ENCODE measurements at regions not wholly inside any gene's neighbourhood (a gene's known extent, or its start where the extent isn't known, plus 50 kb on each side); places are given as distances from the start of the nearest gene placed in this dataset.
"Not testable (repeated sequence)": the region's sequence is repeated elsewhere in the genome, so short reads cannot be mapped to it uniquely, and the experiment has no call there.

DNA sequence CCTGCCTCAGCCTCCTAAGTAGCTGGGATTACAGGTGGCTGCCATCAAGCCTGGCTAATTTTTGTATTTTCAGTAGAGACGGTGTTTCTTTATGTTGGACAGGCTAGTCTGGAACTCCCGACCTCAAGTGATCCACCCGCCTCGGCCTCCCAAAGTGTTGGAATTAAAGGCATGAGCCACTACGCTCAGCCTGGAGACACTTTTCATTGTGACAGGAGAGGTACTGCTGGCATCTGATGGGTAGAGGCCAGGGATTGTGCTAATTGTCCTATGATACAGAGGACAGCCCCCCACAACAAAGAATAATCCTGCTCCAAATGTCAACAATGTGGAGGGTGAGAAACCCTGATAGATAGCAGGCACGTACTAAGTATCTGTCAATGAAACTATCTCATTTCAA is 91.3 kb upstream of the SLC25A48 start:
- no peak for TF ChIP-seq POLR2A (IDR thresholded peaks at IDR 0.05)
- TF ChIP-seq POLR2AphosphoS5 (IDR thresholded peaks at IDR 0.05) = no peak
- TF ChIP-seq, protein P1, sequence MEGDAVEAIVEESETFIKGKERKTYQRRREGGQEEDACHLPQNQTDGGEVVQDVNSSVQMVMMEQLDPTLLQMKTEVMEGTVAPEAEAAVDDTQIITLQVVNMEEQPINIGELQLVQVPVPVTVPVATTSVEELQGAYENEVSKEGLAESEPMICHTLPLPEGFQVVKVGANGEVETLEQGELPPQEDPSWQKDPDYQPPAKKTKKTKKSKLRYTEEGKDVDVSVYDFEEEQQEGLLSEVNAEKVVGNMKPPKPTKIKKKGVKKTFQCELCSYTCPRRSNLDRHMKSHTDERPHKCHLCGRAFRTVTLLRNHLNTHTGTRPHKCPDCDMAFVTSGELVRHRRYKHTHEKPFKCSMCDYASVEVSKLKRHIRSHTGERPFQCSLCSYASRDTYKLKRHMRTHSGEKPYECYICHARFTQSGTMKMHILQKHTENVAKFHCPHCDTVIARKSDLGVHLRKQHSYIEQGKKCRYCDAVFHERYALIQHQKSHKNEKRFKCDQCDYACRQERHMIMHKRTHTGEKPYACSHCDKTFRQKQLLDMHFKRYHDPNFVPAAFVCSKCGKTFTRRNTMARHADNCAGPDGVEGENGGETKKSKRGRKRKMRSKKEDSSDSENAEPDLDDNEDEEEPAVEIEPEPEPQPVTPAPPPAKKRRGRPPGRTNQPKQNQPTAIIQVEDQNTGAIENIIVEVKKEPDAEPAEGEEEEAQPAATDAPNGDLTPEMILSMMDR (IDR thresholded peaks at IDR 0.05 in 8 of 11, conservative IDR thresholded peaks at IDR 0.05 in 3 of 11) = no peak
- no peak overlapping the region for H3K27ac ChIP-seq
- H3K9me3 ChIP-seq = peaks cover 0 to 20% (median 10%) of the 10 kb centered on the region in 8 donors
- H3K36me3 ChIP-seq = no peaks in the 10 kb centered on the region
- 66 to 86% (median 79%) methylated on average over 6 of the region's 6 CpGs for WGBS, 5 donors
- DNase-seq = no peak
- intact Hi-C loops (cut with DNase I; ENCODE audit: low total_unique reads) = no loop called here
- H3K27me3 ChIP-seq (replicated peaks in 1 of 7) = peaks cover 0 to 2% (median 0%) of the 10 kb centered on the region in 7 donors
- no peaks in the 10 kb centered on the region for H3K4me1 ChIP-seq
- no peak overlapping the region for H3K4me3 ChIP-seq

DNA sequence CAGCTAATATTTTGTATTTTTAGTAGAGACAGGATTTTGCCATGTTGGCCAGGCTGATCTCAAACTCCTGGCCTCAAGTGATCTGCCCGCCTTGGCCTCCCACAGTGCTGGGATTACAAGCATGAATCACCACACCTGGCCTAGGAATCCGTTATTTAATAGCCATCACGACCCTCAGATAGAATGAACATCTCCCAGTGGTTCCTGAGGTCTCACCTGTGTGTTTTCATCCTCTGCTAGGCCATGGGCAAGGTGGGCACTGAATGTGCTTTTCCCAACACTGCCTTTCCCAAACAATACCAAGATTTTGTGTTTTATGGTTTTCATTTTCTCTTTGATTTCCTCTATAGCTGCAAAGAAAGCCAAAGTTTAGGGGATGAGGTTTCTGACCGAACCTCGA is 92.2 kb upstream of the SLC25A48 start:
- H3K4me3 ChIP-seq; intact Hi-C loops (cut with DNase I; ENCODE audit: low total_unique reads); H3K36me3 ChIP-seq; H3K27ac ChIP-seq; H3K4me1 ChIP-seq; DNase-seq; H3K27me3 ChIP-seq (replicated peaks in 1 of 7): not testable (repeated sequence)
- H3K9me3 ChIP-seq = peaks cover 0 to 20% (median 10%) of the 10 kb centered on the region in 8 donors
- WGBS, 5 donors = 73 to 91% (median 85%) methylated on average over 5 of the region's 5 CpGs

DNA sequence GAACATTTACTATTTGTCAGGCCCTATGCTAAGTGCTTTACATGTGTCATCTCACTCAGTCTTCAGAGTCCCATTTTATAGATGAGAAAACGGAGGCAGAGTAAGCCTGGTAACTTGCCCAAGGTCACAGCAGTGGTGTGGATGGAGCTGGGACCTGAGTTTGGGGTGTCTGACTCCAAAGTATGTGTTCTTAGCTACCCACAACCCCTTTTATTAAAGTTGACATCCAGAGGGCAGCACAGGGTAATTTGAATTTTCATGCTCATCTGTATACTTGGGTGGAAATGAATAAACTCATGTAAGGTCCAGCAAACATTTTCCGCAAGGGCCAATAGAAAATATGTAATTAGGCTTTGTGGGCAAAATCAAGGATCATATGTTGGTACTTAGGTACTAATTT is 93.4 kb upstream of the SLC25A48 start:
- TF ChIP-seq, protein P1 (IDR thresholded peaks at IDR 0.05 in 8 of 11, conservative IDR thresholded peaks at IDR 0.05 in 3 of 11) = no peak
- TF ChIP-seq POLR2AphosphoS5 (IDR thresholded peaks at IDR 0.05) = no peak
- Histone ChIP-seq H3K9me3 (peaks cover 0 to 16% (median 10%) of the 10 kb centered on the region in 8 donors), H3K4me3 (no peak overlapping the region), H3K36me3 (no peaks in the 10 kb centered on the region), H3K4me1 (no peaks in the 10 kb centered on the region), H3K27me3 (replicated peaks in 1 of 7) (peaks cover 0 to 10% (median 0%) of the 10 kb centered on the region in 7 donors), H3K27ac (no peak overlapping the region)
- DNase-seq = no peak
- intact Hi-C loops (cut with DNase I; ENCODE audit: low total_unique reads) = no loop called here
- WGBS, 5 donors = 82 to 94% (median 92%) methylated on average over 2 of the region's 2 CpGs

DNA sequence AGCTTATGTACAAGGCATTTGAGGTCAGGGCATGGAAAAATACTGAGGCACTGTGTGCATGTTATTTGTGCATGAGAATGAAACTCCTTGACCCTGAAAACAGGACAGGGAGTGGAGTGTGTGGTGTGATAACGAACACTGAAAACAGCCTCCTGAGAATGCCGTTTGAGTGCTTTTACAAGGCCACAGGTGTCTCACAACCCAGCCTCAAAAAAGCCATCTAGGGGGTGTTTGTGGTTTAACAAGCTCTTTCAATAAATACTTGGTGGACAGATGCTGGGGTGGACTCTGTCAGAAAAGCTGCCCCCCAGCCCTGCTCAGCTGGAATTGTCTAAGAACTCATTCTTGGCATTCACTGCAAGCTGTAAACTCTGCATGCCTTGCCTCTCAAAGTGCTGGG is 94.0 kb upstream of the SLC25A48 start:
- Histone ChIP-seq H3K27me3 (replicated peaks in 1 of 7) (peaks cover 0 to 10% (median 0%) of the 10 kb centered on the region in 7 donors), H3K27ac (no peak overlapping the region), H3K36me3 (no peaks in the 10 kb centered on the region), H3K9me3 (peaks cover 0 to 11% (median 7%) of the 10 kb centered on the region in 8 donors), H3K4me1 (no peaks in the 10 kb centered on the region), H3K4me3 (no peak overlapping the region)
- TF ChIP-seq, protein P1 (IDR thresholded peaks at IDR 0.05 in 8 of 11, conservative IDR thresholded peaks at IDR 0.05 in 3 of 11) = no peak
- TF ChIP-seq POLR2A (IDR thresholded peaks at IDR 0.05) = no peak
- no peak for TF ChIP-seq POLR2AphosphoS5 (IDR thresholded peaks at IDR 0.05)
- 29 to 58% (median 41%) methylated on average over 2 of the region's 2 CpGs for WGBS, 5 donors
- no peak for DNase-seq
- intact Hi-C loops (cut with DNase I; ENCODE audit: low total_unique reads) = no loop called here
